ENCODE measurements at regions not wholly inside any gene's neighbourhood (a gene's known extent, or its start where the extent isn't known, plus 50 kb on each side); places are given as distances from the start of the nearest gene placed in this dataset.

- TF ChIP-seq, protein P1, sequence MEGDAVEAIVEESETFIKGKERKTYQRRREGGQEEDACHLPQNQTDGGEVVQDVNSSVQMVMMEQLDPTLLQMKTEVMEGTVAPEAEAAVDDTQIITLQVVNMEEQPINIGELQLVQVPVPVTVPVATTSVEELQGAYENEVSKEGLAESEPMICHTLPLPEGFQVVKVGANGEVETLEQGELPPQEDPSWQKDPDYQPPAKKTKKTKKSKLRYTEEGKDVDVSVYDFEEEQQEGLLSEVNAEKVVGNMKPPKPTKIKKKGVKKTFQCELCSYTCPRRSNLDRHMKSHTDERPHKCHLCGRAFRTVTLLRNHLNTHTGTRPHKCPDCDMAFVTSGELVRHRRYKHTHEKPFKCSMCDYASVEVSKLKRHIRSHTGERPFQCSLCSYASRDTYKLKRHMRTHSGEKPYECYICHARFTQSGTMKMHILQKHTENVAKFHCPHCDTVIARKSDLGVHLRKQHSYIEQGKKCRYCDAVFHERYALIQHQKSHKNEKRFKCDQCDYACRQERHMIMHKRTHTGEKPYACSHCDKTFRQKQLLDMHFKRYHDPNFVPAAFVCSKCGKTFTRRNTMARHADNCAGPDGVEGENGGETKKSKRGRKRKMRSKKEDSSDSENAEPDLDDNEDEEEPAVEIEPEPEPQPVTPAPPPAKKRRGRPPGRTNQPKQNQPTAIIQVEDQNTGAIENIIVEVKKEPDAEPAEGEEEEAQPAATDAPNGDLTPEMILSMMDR (IDR thresholded peaks at IDR 0.05; ENCODE audit: low read depth, low read length), result no peak
- TF ChIP-seq MAX (IDR thresholded peaks at IDR 0.05; ENCODE audit: low read depth, low read length), result no peak
- no peak for TF ChIP-seq POLR2A (IDR thresholded peaks at IDR 0.05; ENCODE audit: extremely low read depth, insufficient read length)
- TF ChIP-seq MYC (IDR thresholded peaks at IDR 0.05; ENCODE audit: low read depth, low read length), result no peak
Observed at GRCh38 chr11:134845474-134846327, 433.7 kb upstream of the B3GAT1 start.

Data from NB4 (cell line).